HAP-1 (cell line): ENCODE measurements at regions not wholly inside any gene's neighbourhood (a gene's known extent, or its start where the extent isn't known, plus 50 kb on each side); places are given as distances from the start of the nearest gene placed in this dataset.
"Not testable (repeated sequence)": the region's sequence is repeated elsewhere in the genome, so short reads cannot be mapped to it uniquely, and the experiment has no call there.

ENCODE experiments used
- DNase-seq, 2 experiments: peaks; one replicate each; pipeline ENCODE4 v3.0.0-alpha.2; 2016 to 2020; ENCODE audit warnings: low spot score in 2 of 2
- H3K27me3 ChIP-seq: fragments of 250-450 bp; sonication (Bioruptor Pico); 2 replicates; pipeline ENCODE4 v1.5.1; 2020; ENCODE audit warnings: low read depth, mild to moderate bottlenecking, moderate library complexity
- H3K36me3 ChIP-seq: fragments of 250-450 bp; sonication (Bioruptor Pico); replicated peaks from 2 replicates; pipeline ENCODE4 v1.5.1; 2020; ENCODE audit warnings: mild to moderate bottlenecking
- H3K4me1 ChIP-seq: fragments of 250-450 bp; sonication (Bioruptor Pico); 2 replicates; pipeline ENCODE4 v1.5.1; 2020; ENCODE audit warnings: mild to moderate bottlenecking
- H3K4me3 ChIP-seq: fragments of 250-450 bp; sonication (Bioruptor Pico); 2 replicates; pipeline ENCODE4 v1.5.1; 2020; ENCODE audit warnings: mild to moderate bottlenecking, moderate library complexity
- H3K9me3 ChIP-seq: fragments of 250-450 bp; sonication (Bioruptor Pico); 2 replicates; pipeline ENCODE4 v1.5.1; 2020; ENCODE audit warnings: mild to moderate bottlenecking, moderate library complexity
- in situ Hi-C: fragments of 300-500 bp; cut with MboI; formaldehyde crosslinking; loops from 3 replicates; pipeline ENCODE4 v1.14.3; 2020; ENCODE audit warnings: low sequenced_read_pairs, inconsistent platforms, mixed read lengths

DNA sequence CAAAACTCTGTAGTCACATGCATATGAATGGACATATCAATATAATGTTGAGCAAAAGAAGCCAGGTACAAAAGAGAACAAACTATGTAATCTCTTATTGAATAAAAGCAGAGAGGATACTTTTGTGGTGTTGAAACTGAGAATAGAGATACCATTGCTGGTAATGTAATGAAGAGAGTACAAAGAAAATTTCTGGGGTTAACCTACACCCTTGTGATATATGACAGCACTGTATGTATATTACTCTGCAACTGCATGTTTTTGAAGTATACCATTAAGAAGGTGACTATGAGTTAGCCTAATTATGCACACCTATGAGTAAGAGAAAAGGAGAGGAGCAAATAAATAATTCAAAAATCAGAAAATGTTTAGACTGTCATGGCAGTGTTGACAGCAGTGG is 268.8 kb upstream of the DEFB112 start:
- in situ Hi-C loops: no loop called here

DNA sequence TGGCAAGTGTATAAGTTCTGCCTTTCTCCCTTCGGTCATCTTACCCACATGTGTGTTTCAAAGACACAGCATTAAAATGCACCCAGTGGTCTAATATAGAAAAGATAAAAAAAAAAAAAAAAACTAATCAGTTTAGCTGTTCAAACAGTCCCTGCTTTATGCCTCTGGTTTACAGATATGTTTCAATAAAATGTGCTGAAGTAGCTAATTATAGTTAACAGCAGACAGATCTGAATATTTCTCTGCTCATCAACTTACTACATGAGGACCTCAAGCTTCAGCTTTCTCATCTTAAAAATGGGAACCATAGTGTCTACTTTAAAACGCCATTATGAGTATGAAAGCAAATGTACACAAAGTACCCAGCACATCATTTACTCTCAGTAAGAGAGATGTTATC is 280.6 kb upstream of the DEFB112 start:
- DNase-seq: no peak
- no peaks in the 10 kb centered on the region for H3K36me3 ChIP-seq
- in situ Hi-C loops: no loop called here
- H3K4me3 ChIP-seq: no peak overlapping the region
- no peaks in the 10 kb centered on the region for H3K4me1 ChIP-seq
- no peaks in the 10 kb centered on the region for H3K27me3 ChIP-seq
- H3K9me3 ChIP-seq: no peaks in the 10 kb centered on the region

More for the DNA sequence above, 268.8 kb upstream of the DEFB112 start:
- no peak for DNase-seq
- H3K4me3 ChIP-seq: no peak overlapping the region
- no peaks in the 10 kb centered on the region for H3K36me3 ChIP-seq
- no peaks in the 10 kb centered on the region for H3K27me3 ChIP-seq
- no peaks in the 10 kb centered on the region for H3K9me3 ChIP-seq
- H3K4me1 ChIP-seq: no peaks in the 10 kb centered on the region

DNA sequence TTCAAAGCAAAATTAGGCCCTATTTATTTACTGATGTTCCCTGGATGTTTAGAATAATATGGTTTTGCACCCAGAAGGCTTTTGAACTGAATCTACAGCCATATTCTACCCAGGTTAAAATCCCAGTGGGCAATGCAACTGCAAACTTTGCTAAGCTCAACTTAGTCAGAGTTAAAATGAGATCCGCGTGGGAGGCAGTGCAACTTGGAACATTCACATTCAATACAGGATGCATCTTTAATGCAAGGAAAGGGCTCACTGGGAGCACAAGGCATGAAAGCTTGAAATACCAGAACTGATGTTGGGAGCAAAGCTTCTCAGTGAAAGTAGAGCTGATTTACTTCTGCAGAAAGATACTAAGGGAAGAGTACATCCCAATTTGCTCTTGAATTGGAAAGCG is 281.2 kb upstream of the DEFB112 start:
- Histone ChIP-seq H3K4me1 (no peaks in the 10 kb centered on the region), H3K9me3 (no peaks in the 10 kb centered on the region), H3K36me3 (no peaks in the 10 kb centered on the region), H3K27me3 (no peaks in the 10 kb centered on the region), H3K4me3 (no peak overlapping the region)
- in situ Hi-C loops: no loop called here
- DNase-seq: no peak

DNA sequence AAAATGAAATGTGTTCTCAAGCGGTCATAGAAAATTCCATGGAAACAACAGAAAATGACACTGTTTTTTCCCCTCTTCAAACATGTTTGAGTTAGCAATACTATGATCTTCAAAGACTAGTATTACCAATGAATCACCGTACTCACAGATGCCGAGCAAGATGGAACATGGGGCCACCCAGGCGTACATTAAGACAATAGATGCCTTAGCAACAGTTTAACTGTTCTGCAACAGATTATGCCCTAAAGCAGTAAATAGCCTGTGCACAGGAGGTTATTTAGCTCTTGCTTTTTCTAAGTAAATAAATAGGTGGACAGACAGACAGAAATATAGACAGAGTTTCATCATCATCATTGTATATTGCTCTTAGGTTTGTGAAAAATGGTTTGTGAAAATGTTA is 284.0 kb upstream of the DEFB112 start:
- DNase-seq: no peak
- no peak overlapping the region for H3K4me3 ChIP-seq
- H3K4me1 ChIP-seq: no peaks in the 10 kb centered on the region
- no peaks in the 10 kb centered on the region for H3K36me3 ChIP-seq
- in situ Hi-C loops: no loop called here
- no peaks in the 10 kb centered on the region for H3K9me3 ChIP-seq
- no peaks in the 10 kb centered on the region for H3K27me3 ChIP-seq

DNA sequence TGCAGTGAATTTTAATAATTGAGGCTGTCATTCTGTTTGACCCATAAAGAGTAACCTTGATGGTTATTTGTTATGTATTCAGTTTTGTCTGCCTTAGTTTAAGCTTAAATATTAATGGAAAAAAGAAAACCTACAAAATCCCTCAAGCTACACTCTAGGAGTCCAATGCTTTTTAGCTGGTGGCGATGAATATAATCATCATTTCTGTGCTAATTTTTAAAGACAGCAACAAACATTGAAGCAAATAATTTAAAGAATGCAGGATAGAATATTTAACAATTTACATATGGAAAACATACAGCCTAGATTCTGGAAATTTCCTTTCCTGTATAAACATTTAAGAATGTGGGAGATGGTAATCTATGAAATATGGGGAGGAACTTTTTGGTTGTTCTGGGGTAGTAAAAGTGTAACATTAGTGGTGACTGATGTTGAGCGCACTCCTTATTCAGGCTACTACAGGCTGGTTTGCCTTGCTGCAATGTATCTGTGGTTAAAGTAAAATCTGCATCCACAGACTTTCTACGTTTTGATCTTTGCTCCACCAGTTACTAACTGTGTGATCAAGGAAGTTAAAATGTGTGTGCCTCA is 287.9 kb upstream of the DEFB112 start:
- Histone ChIP-seq H3K4me1 (no peaks in the 10 kb centered on the region), H3K36me3 (no peaks in the 10 kb centered on the region), H3K27me3 (no peaks in the 10 kb centered on the region), H3K9me3 (no peaks in the 10 kb centered on the region), H3K4me3 (no peak overlapping the region)
- in situ Hi-C loops: no loop called here
- DNase-seq: no peak

DNA sequence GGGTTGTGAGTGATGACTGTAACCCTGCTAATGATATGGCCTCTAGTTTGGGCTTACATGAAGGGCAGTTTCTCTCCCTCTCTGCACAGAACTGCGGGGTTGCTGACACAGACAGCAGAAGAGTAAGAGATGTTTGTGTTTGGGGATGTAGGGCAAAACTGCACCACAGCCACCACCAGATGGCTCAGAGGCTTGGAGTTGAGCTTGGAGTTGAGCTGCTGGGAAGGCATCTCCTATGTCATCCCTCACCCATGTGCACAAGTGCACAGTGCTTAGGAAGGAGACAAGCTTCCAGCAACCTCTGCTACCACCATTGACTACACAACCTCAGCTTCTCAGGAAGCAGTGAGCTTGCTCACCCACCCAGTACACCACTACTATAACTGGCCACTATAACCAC is 303.9 kb upstream of the DEFB112 start:
- H3K4me3 ChIP-seq: no peak overlapping the region
- no peaks in the 10 kb centered on the region for H3K4me1 ChIP-seq
- DNase-seq: no peak
- H3K27me3 ChIP-seq: no peaks in the 10 kb centered on the region
- in situ Hi-C loops: no loop called here
- no peaks in the 10 kb centered on the region for H3K36me3 ChIP-seq
- no peaks in the 10 kb centered on the region for H3K9me3 ChIP-seq

DNA sequence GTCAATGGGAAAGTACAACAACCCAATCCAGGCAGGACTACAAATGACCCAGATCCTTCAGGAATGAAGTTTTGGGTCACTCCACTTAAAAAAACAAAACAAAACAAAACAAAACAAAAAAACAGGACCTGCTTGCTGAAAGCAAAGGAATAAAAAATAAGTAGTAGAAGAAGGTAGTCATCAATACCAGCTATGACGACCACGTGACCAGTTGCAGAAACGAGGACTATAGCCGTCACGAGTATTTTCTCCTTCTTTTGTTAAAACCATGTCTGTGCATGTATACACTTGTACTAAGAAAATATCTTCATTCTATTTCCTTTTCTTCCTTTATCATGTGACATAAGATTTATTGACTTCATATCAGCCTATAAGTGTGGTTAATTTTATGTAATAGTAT is 308.4 kb upstream of the DEFB112 start:
- Histone ChIP-seq H3K27me3 (no peaks in the 10 kb centered on the region), H3K4me1 (no peaks in the 10 kb centered on the region), H3K9me3 (no peaks in the 10 kb centered on the region), H3K36me3 (no peaks in the 10 kb centered on the region), H3K4me3 (no peak overlapping the region)
- no peak for DNase-seq
- in situ Hi-C loops: no loop called here

DNA sequence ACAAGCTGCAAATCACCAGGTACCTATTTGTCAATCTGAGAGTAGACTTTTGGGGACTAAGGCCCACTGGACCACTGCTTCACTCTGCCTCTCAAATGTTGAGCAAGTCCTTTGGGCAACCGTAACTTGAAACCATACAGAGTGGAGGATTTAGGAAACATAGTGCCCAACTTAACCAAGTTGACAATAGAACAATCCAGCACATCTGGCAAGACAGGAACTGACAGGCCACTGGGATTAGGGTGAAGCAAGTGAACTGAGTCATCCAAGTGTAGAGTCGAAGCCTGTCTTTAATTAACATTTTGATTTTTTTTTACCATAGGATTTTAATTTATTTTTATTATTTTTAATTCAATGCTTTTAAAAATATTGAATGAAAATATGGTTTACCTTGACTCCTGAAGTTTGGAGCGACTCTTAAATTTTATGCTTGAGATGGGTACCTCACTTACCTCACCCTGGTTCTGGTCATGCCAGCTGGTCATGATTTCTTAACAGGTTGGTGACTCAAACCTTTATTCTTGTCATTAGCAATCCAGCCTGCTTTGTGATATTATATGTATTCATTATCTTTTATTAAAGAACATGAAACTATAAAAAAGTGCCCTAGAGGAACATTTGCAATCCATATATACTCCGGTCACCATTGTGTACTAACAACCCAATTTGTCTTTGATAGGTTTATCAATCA is 312.1 kb upstream of the DEFB112 start:
- Histone ChIP-seq H3K27me3 (no peaks in the 10 kb centered on the region), H3K4me1 (no peaks in the 10 kb centered on the region), H3K9me3 (no peaks in the 10 kb centered on the region), H3K36me3 (no peaks in the 10 kb centered on the region), H3K4me3 (no peak overlapping the region)
- in situ Hi-C loops: no loop called here
- no peak for DNase-seq

DNA sequence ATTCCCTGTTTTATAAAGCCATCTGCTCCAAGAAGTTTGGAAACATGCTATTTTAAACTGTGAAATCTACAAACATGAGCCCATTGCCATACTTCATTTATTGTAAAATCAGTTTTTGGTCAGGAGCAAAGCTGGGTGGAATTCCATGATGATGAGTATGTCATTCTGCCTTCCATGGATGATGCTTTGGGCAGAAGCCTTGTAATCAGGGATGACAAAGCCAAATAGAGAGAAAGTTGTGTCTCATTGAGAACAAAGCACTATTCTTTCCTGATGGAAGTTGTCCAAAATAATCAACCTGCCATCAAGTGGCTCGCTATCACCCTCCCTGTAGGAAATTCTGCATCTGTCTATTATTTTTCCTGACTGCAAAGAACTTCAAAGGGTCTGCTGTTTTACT is 313.0 kb upstream of the DEFB112 start:
- in situ Hi-C loops: no loop called here
- Histone ChIP-seq H3K27me3 (no peaks in the 10 kb centered on the region), H3K9me3 (no peaks in the 10 kb centered on the region), H3K4me3 (no peak overlapping the region), H3K4me1 (no peaks in the 10 kb centered on the region), H3K36me3 (no peaks in the 10 kb centered on the region)
- no peak for DNase-seq

DNA sequence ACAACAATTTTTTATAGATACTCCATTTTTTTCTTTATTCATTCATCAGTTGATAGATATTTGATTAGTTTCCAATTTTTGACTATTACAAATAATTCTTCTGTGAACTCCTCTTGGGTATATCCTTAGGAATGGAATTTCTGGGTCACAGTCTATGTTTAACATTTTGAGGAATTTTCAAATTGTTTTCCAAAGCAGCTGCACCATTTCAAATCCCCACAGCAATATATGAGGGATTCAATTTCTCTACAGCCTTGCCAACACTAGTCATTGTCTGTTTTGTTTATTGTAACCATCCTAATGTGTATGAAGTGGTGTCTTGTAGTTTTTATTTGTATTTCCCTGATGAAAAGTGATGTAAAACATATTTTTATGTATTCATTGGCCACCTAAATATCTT is 320.3 kb upstream of the DEFB112 start:
- in situ Hi-C loops: no loop called here
- H3K9me3 ChIP-seq: no peaks in the 10 kb centered on the region
- H3K36me3 ChIP-seq: no peaks in the 10 kb centered on the region
- H3K4me3 ChIP-seq: no peak overlapping the region
- no peak for DNase-seq
- H3K27me3 ChIP-seq: no peaks in the 10 kb centered on the region
- no peaks in the 10 kb centered on the region for H3K4me1 ChIP-seq

DNA sequence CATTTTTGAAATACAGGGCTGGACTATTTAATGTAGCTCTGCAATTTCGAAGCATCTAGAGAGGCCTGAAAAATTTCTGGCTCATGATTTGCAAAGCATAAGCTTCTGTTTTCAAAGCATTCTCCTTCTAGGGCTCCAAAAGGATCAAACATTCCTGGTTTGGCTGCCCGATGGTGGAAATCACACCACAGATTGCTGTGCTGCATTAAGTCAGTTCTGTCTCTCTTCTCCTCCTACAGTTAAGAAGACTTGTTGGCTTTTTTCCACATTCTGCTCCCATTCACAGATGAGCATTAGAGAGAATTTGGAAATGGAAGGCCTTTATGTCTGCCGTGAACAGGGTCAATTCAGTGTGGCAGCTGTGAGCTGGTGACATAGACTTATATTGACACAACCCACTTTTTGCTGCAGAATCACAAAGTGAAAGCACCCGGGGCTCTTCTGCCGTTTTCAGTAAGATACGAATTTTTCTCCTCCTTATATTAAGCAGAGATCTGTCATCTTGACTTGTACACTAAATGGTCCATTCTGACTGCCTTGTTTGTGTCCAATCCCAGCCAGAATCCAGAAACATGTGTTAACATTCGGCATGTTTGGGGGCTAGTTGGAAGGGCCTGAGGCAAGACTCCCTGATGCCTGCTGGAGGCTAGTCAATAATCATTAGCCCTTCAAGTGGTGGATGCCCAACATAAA is 330.8 kb upstream of the DEFB112 start:
- in situ Hi-C loops: no loop called here
- no peaks in the 10 kb centered on the region for H3K9me3 ChIP-seq
- no peak overlapping the region for H3K4me3 ChIP-seq

DNA sequence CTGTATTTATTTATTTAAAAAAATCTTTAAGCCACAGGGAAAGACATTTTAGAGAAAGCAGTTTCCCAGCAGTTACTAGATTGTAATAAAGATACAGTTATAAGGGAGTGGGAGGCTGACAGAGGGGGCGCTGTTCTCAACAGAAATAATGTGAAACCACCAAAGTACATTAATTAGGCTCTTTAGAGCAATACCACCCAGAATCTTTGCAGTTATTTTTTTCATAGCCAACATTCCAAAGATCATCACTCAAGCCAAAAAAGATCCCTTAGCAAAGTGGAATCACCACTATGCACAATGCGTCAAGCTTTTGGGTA is 331.3 kb upstream of the DEFB112 start:
- Histone ChIP-seq H3K4me3 (no peak overlapping the region), H3K4me1 (no peaks in the 10 kb centered on the region), H3K36me3 (no peaks in the 10 kb centered on the region), H3K9me3 (no peaks in the 10 kb centered on the region), H3K27me3 (no peaks in the 10 kb centered on the region)
- DNase-seq: peak in 1 of 2 experiments; percentile 23
- in situ Hi-C loops: no loop called here

More for the DNA sequence above, 330.8 kb upstream of the DEFB112 start:
- DNase-seq: no peak
- no peaks in the 10 kb centered on the region for H3K4me1 ChIP-seq
- no peaks in the 10 kb centered on the region for H3K27me3 ChIP-seq
- H3K36me3 ChIP-seq: no peaks in the 10 kb centered on the region

DNA sequence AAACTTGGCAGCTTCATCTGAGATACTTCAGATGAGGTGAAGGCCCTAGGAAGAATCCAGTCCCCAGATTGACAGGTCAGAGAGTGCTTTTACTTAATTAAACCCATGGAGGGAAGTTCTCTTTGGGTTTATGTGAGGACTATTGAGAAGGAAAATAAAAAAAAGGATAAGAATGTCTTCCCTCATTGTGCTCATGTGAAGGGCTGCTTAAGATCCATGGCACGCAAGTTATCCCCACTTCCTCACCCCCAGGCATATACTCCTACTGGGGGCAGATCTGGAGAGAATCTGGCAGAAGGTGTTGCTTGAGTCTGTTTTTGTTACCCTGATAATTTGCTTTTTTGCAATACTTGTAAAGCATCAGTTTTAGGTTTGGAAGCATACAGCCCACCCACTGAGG is 322.9 kb upstream of the TFAP2D start:
- Histone ChIP-seq H3K9me3 (no peaks in the 10 kb centered on the region), H3K27me3 (no peaks in the 10 kb centered on the region), H3K36me3 (no peaks in the 10 kb centered on the region), H3K4me3 (no peak overlapping the region), H3K4me1 (no peaks in the 10 kb centered on the region)
- no peak for DNase-seq
- in situ Hi-C loops: no loop called here

DNA sequence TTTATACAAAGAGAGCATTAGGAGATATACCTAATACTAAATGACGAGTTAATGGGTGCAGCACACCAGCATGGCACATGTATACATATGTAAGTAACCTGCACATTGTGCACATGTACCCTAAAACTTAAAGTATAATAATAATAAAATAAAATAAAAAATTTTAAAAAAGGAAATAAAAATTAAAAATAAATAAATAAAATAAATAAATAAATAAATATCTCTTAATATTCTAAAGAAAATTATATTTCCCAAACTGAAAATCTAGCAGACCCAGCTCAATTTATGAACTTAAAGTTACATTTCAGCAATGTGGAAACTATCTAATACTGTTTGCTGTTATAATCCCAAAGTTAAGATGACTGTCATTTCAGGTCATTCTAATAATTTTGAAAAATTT is 319.2 kb upstream of the TFAP2D start:
- H3K4me3 ChIP-seq, H3K36me3 ChIP-seq, in situ Hi-C loops, H3K4me1 ChIP-seq, DNase-seq, H3K9me3 ChIP-seq, H3K27me3 ChIP-seq: not testable (repeated sequence)
